GM19043 (cell line): ENCODE measurements at regions not wholly inside any gene's neighbourhood (a gene's known extent, or its start where the extent isn't known, plus 50 kb on each side); places are given as distances from the start of the nearest gene placed in this dataset.
"Not testable (repeated sequence)": the region's sequence is repeated elsewhere in the genome, so short reads cannot be mapped to it uniquely, and the experiment has no call there.

ENCODE experiments used
- ATAC-seq: cut with Tn5 transposase; IDR thresholded peaks from one replicate; pipeline ENCODE4 v1.9.1; 2021; ENCODE audit warnings: low read depth; ENCODE audit not compliant: unreplicated experiment

DNA sequence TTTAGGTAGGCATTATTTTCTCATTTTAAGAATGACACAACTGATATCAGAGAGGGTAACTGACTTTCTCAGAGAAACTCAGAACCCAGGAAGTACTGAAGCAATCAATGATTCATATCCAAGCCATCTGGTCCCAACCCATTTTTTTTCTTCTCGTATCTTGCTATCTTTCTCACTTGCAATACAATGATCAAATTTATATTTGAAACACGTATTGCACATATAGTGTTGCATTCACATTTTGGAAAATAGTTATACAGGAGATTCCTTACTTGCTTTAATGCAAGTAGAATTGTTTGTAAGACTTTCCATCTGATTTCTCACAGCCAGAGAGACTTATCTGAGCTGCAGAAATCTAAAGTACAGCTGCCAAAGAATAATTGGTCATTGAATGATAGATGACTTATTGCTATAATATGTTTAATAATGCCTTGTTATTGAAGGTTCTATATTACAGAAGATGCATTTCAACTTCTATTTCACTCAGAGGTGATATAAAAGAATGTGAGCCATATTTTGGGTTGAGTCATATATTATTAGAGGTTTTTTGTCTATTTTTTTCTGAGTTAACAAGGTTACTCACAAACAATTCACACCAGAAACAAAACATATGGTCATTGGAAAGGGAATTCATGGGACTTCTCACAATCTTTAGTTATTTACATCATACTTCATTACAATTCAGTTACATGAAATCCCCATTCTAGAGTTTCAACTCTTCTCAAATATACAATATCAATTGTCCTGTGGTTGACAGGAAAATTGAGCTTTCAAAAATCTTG, 337.5 kb upstream of the CITED2 start:
- ATAC-seq, result no peak

- ATAC-seq, result no peak
Observed at GRCh38 chr6:139710556-139710955, 336.1 kb upstream of the CITED2 start.

GRCh38 chr6:139708337-139709199, 334.1 kb upstream of the CITED2 start:
- no peak for ATAC-seq

DNA sequence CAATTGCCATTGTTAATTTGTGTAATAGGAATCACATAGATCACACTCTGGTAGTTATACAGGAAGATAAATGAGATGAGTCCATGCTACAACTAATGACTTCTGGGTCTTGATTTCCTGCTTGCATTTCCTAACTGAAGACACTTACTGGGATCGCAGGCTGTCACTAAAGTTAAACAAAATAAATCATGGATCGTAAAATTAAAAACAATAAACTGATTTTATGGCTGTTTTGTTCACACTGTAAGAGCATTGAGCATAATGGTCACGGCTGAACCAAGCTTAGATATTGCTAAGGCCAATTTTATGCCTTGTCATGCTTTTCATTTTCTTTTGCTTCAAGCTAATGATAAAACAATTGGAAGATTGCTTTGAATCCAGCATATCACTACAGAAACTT, 332.5 kb upstream of the CITED2 start:
- ATAC-seq, result no peak

DNA sequence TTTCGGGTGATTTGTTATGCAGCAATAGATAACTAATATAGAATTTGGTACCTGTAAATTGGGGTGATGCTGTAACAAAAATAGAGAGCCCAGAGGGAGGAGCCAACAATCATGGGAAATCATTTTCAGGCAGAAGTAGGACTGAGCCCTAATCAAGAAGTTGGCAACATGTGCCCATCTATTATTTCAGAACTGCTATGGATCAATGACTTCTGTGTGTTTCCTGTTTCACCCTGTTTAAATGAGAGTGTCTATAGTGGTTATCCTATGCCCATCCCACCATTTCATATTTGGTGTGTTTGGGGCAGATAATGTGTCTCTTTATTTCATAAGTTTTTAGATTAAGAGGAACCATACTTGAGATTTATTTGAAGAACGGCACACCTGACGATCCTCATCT, 330.8 kb upstream of the CITED2 start:
- ATAC-seq, result no peak

DNA sequence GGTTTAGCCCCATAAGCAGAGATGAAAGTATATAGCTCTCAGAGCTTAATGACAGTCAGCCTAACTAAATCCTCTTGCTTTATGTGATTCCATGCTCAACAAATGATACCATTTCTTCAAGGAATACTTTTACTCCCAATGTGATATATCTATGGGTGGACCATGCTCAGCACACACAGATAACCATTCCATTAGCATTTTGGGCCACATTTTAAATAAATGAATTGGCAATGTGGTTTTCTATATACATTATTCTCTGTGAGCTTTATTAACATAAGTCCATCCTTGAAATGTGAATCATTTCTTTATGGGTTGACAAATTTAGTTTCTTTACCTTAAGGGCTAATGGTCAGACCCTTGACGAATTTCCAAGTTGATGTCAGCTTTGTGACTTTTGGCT, 329.3 kb upstream of the CITED2 start:
- ATAC-seq, result no peak

DNA sequence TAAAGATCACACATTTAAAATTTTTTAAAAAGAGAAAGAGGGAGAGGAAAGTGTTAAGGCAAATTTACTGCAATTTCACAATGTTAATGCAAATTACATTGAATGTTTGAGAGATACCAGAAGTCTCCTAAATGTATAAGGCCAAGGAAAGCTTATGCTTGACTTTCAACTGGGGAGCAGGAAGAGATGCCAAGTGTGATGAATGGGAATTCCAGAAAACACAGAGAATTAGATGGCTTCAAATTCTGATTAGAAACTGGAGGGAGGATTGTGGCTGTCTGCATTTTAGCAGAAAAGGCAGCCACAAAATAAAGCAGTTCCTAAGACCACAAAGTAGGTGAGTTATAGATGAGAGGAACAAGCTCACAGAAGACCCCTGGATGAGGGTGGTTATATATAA, 328.3 kb upstream of the CITED2 start:
- ATAC-seq, result no peak

- no peak for ATAC-seq
Observed at GRCh38 chr6:139701695-139702094, 327.2 kb upstream of the CITED2 start.

- ATAC-seq, result no peak
Observed at GRCh38 chr6:139701003-139701402, 326.6 kb upstream of the CITED2 start.

DNA sequence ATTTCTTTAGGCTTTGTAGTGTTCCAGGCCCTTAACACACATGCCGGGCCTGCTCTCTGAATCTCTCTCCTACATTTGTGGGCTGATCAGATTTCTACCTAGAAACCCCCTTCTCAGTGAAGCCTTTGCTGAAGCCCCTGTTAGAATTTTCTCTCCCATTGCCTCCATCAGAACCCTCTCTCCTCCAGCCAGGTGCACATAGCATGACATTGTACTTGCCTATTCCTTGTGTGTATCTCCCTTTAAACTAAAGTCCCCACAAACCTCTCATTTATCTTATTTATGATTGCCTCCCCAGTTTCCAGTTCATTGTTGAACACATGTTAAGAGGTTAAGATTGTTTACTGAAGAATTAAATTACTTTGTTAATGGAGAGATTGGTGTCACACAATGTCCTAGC, 325.5 kb upstream of the CITED2 start:
- no peak for ATAC-seq

GRCh38 chr6:139699335-139699734, 324.9 kb upstream of the CITED2 start:
- ATAC-seq, result no peak

- no peak for ATAC-seq
Observed at GRCh38 chr6:139698526-139699176, 324.2 kb upstream of the CITED2 start.

GRCh38 chr6:139697856-139698255, 323.4 kb upstream of the CITED2 start:
- not testable (repeated sequence) for ATAC-seq

DNA sequence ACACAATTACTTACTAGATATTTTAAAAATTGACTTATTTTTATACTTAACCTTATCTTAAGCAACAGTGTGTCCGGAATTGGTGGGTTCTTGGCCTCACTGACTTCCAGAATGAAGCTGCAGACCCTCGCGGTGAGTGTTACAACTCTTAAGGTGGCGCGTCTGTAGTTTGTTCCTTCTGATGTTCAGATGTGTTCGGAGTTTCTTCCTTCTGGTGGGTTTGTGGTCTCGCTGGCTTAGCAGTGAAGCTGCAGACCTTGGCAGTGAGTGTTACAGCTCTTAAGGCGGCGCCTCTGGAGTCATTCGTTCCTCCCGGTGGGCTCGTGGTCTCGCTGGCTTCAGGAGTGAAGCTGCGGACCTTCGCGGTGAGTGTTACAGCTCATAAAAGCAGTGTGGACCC, 322.5 kb upstream of the CITED2 start:
- ATAC-seq, result not testable (repeated sequence)

GRCh38 chr6:139695361-139695760, 320.9 kb upstream of the CITED2 start:
- ATAC-seq, result no peak

DNA sequence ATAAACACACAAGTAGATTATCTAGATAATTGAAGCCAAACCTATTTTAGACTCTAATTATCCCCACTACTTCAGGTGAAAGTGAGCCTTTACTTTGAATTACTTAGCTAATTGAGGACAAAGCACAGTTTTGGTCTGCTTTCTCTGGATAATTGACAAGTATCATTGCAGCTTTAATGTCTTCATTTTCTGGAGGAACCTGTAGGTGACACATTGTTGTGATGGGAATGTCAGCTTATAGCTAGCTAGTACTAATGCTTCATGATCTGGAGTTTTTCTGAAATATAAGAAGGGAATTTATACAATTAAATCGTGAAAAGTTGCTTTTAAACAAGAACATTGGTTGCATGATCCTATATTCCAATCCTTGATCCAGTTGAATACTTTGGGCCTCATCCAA, 319.3 kb upstream of the CITED2 start:
- ATAC-seq, result no peak

DNA sequence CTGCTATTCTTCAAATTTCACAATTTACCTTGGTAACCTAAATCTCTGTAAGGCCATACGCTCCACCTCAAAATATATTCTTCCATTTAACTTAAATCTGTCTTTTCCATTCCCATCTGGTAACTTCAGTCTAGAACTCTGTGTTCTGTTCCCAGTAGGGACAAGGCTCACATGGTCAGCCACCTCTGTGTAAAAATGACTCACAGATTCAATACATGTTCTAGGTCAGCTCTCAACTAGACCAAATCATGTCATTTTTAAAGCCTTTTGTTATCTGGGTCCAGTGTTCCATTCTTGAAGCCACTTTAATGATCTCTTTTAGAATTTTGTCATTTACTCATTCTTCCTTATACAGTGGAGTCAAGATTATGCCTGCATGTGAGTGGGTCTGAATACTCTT, 315.6 kb upstream of the CITED2 start:
- ATAC-seq, result no peak

- no peak for ATAC-seq
Observed at GRCh38 chr6:139687055-139687454, 312.6 kb upstream of the CITED2 start.

- no peak for ATAC-seq
Observed at GRCh38 chr6:139686308-139686707, 311.9 kb upstream of the CITED2 start.

- no peak for ATAC-seq
Observed at GRCh38 chr6:139685009-139685408, 310.6 kb upstream of the CITED2 start.

- no peak for ATAC-seq
Observed at GRCh38 chr6:139680819-139681218, 306.4 kb upstream of the CITED2 start.
